Activated CD4-positive, alpha-beta T cell treated with anti-CD3 and anti-CD28 coated beads, Interleukin-2, Interleukin-4, amounts not matched to agents 100 ng/mL and 50 ng/mL, durations not matched to agents 16 hours and 8 hours (primary cell): ENCODE measurements at regions not wholly inside any gene's neighbourhood (a gene's known extent, or its start where the extent isn't known, plus 50 kb on each side); places are given as distances from the start of the nearest gene placed in this dataset.

Experiments used
- DNase-seq: peaks from one replicate; pipeline ENCODE4 v3.0.0-alpha.2; 2020; ENCODE audit warnings: low spot score

DNA sequence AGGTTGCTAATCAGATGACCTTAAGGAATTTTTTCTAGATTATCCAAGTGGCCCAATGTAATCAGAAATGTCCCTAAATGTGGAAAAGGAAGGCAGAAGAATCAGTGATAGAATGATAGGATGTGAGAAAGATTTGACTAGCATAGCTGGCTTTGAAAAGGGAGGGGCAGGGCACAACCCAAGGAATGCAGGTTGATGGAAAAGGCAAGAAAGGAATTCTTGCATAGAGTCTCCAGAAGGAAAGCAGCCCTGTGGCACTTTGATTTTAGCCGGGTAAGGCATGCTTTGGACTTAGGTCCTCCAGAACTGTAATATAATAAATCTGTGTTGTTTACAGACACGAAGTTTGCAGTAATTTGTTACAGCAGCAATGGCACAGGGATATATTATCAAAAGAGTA is 375.7 kb upstream of the B3GALT2 start:
- no peak for DNase-seq

DNA sequence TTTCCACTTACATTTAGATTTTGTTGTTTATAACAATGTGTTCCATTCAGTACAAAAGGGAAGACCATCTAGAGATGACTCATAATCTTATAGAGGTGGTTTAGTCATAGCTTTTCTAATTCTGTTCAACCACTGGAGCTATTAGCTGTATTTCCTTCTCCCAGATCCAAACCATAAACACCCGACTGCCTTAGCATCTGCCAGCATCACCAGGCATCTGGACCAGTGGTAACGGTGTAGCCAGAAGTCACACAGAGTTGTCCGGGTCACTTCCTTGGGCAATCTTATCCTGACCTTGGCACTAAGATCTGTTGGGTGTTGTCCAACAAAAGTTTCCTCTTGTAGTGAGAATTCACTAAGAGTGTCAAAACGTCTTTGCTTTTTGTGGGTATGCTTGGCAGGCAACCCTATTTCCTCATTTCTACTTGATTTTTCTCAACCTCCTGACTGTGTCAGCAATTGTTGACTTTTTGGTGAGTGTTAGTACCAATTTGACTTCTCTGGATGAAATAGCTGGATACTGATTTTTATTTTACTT is 372.1 kb upstream of the B3GALT2 start:
- no peak for DNase-seq

DNA sequence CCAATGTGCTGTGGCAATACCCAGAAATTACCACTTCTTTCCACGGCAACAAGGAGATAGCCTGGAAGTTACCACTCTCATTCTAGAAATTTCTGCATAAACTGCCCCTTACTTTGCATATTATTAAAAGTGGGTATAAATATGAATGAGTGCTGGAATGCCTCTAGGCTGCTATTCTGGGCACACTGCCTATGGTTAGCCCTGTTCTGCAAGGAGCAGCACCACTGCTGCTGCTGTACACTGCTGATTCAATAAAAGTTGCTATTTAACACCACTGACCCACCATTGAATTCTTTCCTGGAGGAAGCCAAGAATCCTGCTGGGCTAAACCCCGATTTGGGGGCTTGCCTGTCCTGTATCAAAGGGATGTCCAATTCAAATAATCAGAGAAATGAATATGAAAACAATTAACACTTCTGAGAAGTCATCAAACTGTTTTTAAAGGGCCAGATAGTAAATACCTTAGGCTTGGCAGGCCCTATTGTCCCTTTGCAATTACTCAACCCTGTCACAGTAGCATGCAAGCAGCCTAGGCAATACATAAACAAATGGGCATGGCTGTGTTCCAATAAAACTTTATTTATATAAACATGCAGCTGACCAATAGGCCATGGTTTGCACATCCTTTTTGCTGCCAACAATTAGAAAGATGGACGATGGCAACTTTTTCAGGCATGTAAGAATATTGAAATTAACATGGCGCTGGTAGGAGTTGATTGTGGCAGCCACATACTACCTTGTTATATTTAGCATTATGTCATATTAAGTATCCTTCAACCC is 369.4 kb upstream of the B3GALT2 start:
- no peak for DNase-seq

DNA sequence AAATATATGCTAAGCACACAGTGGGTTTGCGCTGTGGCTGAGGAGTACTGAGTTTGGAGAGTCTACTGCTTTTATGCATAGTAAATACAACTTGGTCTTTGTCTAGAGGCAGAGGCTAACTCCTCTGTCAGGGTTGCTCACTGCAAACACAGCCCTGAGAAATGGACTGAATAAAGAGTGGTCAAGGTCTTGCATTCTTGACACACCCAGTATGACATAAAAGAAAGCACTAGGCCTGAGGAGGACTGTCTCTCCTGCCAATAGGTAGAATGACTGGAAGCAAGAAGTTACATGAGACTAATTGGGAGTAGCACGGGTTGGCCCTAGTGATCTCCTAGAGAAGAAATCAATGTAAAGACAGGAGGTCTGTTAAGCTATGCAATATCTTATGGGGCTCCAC is 367.2 kb upstream of the B3GALT2 start:
- DNase-seq, result no peak

DNA sequence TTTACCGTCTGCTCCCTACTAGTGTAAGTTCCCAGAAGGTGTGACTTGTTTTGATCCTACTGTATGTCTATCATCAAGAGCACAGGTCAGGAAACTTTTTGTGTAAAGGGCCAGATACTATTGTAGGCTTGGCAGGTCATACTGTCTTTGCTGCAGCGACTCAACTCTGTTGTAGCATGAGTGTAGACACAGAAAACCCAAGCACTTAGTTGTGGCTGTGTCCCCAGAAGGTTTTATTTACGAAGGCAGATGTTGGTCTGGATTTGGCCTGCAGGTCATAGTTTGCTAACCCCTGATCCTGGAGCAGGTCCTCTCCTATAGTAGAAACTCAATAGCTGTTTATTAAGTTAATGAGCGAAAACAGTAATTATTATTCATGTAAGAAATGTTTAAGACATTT is 365.9 kb upstream of the B3GALT2 start:
- no peak for DNase-seq

DNA sequence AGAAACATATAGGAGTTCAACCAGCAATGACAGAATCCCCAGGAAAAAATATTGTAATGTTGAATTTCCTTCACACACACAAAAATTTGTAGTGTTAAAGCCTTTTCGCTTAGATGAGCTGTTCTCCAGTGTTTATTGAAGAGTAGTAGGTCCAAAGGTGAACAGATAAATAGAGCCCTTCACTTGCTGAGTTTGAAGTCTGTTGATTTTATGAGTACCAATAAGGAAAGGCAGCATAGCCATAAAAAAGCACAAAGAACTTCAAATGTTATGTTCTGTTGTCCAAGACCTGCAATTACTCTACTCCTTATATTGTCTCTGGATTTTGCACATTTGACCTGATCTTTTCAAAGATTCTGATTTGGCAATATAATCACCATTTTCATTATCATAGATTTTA is 362.7 kb upstream of the B3GALT2 start:
- DNase-seq, result no peak

DNA sequence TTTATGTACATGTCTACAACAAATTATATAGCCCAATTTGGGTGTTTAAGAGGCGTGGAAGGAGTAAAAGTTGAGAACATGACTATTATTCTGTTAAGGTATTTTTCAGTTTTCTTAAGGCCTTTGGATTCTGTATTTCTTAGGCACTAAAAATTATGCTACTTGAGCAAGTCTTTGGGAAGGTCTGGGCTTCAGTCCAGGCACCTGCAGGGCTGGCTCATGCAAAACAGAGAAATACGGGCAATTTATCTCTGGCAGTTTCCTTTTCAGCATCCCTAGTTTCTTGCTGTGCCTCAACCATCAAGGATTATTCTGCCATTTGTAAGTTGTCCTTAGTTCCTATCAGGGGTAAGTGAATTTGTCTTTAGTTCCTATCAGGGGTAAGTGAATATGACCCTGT is 358.8 kb upstream of the B3GALT2 start:
- no peak for DNase-seq

DNA sequence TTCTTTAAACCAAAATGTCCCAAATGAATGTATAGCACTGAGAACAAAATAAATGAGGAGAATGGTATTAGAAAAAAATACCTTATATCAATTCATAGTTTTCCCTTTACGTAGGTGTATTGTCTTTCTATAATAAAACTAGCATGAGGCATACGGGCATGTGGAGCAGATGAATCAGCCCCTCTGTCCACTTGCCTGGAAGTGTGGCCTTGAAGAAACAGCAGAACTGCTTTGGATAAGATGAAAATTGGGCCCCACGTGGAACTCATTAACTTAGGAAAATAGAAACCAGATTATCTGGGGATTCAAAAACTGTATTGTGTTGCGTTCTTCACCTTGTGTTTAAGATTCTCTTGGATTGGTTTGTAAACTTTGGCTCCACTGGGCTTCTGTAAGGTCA is 356.8 kb upstream of the B3GALT2 start:
- DNase-seq, result no peak

DNA sequence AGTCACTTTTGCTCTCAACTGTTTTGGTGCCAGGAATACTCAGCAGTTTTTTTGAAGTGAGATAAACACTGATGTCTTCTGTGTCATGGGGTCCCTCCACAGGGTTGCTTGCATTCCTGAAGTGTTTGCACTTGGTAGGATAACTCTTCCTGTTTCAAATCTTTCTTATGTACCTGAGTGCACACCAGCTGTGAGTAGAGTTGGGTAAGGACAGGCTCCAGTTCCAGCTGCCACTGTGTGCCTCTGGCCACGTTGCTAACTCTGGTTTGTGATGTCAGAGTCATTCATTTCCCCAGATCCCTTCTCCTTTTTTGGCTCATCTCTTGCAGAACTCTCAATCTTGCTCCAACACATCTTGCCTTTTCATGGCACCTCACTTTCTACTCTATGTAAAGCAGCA is 356.3 kb upstream of the B3GALT2 start:
- DNase-seq, result no peak

DNA sequence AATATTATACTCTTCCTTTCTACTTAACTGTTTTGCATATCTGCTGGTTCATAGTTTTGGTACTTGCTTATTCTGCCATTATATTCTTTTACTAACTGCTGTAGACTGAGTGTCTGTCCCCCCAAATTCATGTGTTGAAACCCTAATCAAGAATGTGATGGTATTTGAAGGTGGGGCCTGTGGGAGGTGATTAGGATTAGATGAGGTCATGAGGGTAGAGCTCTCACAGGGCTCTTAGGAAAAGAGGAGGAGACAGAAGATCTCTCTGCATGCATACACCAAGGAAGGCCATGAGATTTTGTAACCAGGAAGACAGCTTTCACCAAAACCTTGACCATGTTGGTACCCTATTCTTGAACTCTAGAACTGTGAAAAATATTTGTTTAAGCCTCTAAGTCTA is 354.1 kb upstream of the B3GALT2 start:
- peak; percentile 12 for DNase-seq

DNA sequence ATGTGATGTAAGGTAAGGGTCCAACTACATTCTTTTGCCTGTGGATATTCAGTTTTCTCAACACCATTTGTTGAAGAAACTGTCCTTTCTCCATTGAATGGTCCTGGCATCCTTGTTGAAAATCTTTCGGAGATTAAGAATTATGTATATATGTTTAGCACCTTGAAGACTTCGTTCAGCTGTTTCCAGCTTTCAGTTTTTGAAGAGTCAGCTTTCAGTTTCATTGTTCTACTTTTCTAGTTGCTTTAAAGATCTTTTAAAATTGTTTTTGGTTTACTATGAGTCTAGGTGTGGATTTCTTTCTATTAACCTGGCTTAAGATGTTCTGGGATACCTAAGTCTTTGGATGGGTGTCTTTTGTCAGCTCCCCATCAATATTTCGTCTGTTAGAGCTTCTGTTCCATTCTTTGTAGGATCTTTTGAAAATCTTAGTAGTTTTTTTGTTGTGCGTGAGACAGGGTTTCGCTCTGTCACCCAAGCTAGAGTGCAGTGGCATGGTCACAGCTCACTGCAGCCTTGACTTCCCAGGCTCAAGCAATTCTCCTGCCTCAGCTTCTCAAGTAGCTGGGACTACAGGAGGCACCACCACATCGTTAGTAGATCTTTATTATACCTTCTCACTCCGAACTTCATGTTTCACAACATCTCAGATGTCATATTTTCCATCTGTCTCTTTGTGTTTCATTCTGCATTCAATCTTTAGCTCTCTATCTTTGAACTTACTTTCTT is 353.5 kb upstream of the B3GALT2 start:
- DNase-seq, result peak; percentile 39

DNA sequence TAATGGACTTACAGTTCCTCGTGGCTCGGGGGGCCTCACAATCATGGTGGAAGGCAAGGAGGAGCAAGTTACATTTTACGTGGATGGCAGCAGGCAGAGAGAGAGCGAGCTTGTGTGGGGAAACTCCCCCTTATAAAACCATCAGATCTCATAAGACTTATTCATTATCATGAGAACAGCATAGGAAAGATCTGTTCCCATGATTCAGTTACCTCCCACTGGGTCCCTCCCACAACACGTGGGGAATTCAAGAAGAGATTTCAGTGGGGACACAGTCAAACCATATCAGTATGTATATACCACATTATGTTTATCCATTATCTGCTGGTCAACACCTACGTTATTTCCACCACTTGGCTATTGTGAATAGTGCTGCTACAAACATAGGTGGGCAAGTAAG is 352.3 kb upstream of the B3GALT2 start:
- DNase-seq, result no peak

DNA sequence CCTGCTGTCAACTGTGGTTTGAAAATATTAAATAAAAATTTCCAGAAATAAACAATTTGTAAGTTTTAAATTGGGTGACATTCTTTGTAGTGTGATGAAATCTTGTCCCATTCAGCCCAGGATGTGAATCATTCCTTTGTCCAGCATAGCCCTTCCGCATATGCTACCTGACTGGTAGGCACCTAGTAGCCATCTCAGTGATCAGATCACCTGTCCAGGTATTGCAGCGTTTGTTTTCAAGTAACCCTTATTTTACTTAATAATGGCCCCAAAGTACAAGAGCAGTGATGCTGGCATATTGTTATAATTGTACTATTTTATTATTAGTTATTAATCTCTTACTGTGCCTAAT is 351.6 kb upstream of the B3GALT2 start:
- no peak for DNase-seq

DNA sequence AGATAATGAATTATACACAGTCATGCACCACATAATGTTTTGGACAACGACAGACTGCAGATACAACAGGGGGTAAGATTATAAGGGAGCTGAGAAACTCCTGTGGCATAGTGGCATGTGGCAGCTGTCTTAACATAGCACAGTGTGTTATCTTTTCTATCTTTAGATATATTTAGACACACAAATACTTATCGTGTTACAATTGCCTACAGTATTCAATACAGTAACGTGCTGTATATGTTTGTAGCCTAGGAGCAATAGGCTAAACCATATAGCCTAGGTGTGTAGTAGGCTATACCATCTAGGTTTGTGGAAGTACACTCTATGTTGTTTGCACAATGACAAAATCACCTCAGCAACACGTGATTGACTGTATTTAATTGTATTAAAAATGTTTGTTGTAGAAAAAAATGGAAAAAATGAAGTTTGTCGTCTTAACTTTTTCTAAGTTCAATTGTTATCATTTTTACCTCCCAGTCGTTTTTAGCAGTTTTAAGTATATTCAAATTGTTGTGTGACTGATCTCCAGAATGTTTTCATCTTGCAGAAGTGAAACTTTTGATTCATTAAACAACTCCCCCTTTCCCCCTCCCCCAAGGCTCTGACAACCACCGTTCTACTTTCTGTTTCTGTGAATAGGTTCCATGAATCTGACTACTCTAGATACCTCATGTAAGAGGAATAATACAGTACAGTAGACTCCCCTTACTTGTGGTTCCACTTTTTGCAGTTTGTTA is 351.0 kb upstream of the B3GALT2 start:
- DNase-seq, result peak; percentile 85

DNA sequence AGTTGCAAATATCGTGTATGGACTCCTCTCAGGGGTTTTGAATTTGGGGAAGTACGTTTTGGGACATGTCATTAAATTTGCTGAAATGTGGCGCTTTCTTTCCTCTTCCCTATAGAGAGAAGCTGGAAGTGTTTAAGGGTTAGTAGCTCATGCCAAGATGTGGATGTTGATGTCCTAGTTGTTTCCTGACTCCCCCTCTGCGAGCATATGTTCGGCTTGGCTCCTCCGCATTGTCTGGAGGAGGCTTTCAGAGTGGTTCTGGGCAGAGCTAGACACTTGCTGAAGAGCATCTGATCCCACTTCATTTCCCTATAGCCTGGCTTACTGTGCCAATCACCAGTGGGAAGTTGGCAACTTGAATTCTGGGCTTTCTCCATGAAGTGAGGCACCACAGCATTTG is 347.4 kb upstream of the B3GALT2 start:
- no peak for DNase-seq

DNA sequence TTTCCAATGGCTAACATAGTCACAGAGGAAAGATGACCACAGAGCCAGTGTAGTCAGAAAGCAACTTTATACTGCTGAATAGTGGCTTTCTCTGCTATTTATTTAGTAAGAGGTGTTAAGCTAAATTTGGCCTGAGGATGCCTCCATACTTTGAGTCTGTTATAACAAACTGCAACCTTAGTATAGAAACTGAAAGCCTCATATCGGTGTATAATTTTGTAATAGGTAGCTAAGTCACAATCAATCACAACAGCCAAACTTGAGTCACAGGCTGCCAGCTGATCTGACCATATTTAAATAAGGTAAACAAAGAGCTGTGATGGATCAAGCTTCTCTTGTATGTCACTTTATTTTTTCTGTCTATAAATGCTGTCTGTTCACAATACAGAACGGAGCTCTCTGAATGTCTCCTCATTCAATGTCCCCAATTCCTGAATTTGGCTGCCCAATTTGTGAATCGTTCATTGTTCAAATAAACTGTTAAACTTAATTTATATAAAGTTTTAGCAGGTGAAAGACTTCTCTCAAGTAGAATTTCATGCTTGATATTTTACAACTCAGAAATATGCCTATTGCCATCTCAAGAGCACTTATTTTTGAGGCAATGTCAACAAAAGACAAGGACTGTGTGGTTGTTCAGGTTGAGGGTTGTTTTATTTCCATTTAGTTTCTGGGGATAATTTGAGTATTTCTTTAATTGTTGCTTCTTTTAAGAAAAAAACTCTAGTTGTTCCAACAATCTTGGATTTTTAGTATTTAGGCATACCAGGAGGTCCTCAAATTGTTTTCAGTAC is 339.7 kb upstream of the B3GALT2 start:
- no peak for DNase-seq

DNA sequence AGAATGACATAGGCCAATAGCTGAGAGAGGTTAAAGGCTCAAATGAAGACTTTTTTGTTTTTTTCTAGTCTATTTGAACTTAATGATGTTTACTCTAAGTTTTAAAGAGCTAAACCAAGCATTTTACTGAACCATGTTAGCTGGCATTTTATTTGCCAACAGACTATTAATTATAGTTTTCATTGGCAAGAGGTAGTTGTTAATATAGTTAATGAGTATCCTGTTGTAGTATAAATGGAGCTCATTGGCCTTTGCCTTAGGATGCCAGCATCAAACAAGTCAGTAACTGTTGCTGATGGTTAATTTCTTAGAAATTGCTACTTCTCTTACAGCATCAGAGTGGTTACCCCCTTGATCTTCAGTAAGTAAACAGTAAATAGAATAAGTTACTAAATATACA is 339.0 kb upstream of the B3GALT2 start:
- no peak for DNase-seq

DNA sequence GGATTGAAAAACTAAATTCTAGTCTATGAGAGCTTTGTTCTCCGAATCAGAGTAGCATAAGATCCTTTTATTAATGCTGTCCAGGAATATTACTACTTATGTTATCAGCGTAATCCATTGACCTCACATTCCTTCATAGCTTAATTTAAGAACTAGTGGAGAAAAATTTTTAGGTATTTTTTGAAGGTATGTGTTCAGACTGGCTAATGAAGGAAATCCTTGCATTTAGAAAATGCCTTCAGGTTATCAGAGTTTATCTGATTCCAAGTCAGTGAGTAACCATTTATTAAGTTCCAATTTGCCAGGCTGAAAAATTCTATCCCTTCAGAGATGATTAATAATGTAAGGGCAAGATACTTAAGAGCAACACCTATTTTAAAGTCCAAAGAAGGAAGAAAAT is 338.2 kb upstream of the B3GALT2 start:
- DNase-seq, result no peak

DNA sequence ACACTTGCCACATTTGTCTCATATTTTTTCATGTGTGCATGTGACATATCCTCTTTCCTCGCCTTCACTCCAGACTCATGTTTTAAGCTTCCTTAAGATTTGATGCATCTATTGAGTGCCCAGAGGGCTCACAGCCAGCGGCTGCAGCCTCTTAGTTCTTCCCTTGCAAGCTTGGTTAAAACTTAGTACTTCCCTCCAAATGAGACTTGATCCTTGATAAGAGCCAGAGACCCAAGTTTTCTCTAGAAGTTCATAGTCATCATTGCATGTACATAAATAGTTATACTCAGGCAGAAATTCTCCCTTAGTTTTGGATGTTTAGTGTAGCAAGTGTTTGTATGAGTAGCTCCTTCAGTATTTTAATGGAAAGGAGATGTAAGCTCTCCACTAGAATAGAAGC is 337.6 kb upstream of the B3GALT2 start:
- no peak for DNase-seq

DNA sequence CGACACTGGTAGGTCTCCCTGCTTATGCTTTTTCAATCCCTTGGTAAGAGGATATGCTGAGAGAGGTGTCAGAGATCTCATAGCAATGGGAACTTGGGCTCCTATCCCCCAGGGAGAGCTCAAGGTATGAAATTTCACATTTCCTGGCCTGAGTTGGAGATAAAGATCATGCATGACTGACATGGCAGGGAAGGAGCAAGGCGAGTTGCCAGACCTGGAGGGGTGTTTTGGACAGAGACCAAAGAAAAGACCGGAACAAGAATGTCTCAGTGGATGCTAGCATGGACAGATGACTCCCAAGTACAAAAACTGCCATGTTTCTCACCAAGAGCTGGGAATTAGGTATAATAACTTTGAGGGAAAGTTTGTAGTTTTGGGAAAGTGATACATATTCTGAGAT is 334.1 kb upstream of the B3GALT2 start:
- DNase-seq, result no peak

DNA sequence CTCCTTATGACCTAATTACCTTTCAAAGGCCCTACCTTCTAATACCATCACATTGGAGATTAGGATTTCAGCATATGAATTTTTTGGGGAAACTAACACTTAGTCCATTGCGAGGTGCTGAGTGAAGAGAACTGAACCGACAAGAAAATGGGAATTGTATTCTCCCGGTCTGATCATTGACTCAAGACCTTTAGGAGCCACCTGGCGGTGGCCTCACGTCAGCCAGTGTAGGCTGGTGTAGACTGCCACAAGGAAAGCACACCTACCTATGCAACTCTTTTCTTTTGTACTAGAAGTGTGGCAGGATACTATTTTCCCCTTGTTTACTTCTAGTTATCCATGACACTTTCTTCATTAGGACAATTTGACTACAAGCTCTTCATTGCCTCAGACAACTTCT is 333.5 kb upstream of the B3GALT2 start:
- no peak for DNase-seq

DNA sequence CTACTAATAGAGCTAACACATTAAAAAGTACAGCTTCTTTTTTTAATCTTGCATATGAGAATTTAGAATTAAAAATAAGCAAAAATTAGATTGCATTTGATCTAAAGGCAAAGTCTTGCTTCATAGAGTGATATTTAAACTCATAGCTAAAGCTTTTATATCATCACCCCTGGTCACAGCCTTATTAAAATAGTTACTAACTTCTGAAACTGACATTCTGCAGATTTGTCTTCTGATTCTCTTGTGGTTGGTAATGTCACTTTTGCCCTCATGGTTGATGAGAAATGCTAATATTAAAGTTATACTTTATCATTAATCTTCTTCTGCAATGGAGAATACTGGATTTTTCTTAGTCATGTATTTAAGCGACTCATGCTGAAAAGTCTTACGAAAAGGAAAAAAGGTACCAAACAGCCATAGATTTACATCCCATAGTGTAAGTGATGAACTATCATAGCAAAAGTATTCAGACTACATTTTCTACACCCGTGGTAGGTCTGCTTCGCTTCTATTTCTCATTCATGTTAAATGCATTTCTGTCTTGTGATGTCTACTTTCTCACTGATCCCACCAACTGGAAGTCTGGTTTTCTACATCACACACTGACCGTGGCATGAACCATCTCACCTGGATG is 330.5 kb upstream of the B3GALT2 start:
- DNase-seq, result peak; percentile 11
